ENCODE measurements at regions not wholly inside any gene's neighbourhood (a gene's known extent, or its start where the extent isn't known, plus 50 kb on each side); places are given as distances from the start of the nearest gene placed in this dataset.
A peak's percentile ranks its signal among the peaks of the same experiment; 100 is the strongest.

GRCh38 chr7:90111-91063, 102.0 kb upstream of the FAM20C start:
- Histone ChIP-seq H2AFZ (ENCODE audit: low read length) (no peak overlapping the region), H3K23ac (ENCODE audit: low read depth, low read length, poor library complexity) (no peak overlapping the region), H3K27me3 (ENCODE audit: control insufficient read depth in 3 of 3, insufficient read depth in 3 of 3, low read depth in 1 of 3, low read length in 3 of 3) (peaks cover 0 to 31% (median 6%) of the 10 kb centered on the region in 3 experiments), H3K27ac (replicated peaks; ENCODE audit: low read length) (no peak overlapping the region), H3K18ac (ENCODE audit: low read length) (peak overlapping the region; percentile 76), H2BK5ac (ENCODE audit: low read length) (no peak overlapping the region), H2BK15ac (ENCODE audit: low read length) (no peak overlapping the region), H2BK12ac (ENCODE audit: low read length) (peak overlapping the region; percentile 51), H4K8ac (ENCODE audit: low read depth, low read length) (no peak overlapping the region), H2BK120ac (ENCODE audit: low read depth, low read length) (no peak overlapping the region), H3K36me3 (replicated peaks in 1 of 2; ENCODE audit: control insufficient read depth in 2 of 2, insufficient read depth in 2 of 2, low read length in 2 of 2) (no peaks in the 10 kb centered on the region), H3K4ac (ENCODE audit: low read length) (no peak overlapping the region), H3K4me1 (ENCODE audit: control insufficient read depth in 2 of 2, insufficient read depth in 1 of 2, low read depth in 1 of 2, low read length in 2 of 2) (peaks cover 0 to 35% of the 10 kb centered on the region in 2 donors), H3K9ac (ENCODE audit: low read depth, low read length, poor library complexity) (no peak overlapping the region), H3K79me1 (ENCODE audit: low read depth, low read length) (no peaks in the 10 kb centered on the region), H3K4me3 (ENCODE audit: low read length in 2 of 2) (peak overlapping the region in 1 of 2 donors; percentile 9), H2AK5ac (ENCODE audit: low read depth, low read length) (peak overlapping the region; percentile 18), H3K14ac (ENCODE audit: low read length) (peak overlapping the region; percentile 11), H3K9me3 (replicated peaks in 1 of 2; ENCODE audit: control insufficient read depth in 2 of 2, insufficient read depth in 1 of 2, low read depth in 1 of 2, low read length in 2 of 2) (peaks cover 0 to 12% of the 10 kb centered on the region in 2 donors), H4K91ac (ENCODE audit: low read depth, low read length, poor library complexity) (peak overlapping the region; percentile 30), H3K4me2 (ENCODE audit: insufficient read depth, low read length, poor library complexity, severe bottlenecking) (no peak overlapping the region)
- no peak for DNase-seq (ENCODE audit: low spot score)
- no CpG with 5 or more reads among the region's 13 CpGs for WGBS, 2 donors (ENCODE audit: extremely low coverage in 2 of 2, insufficient read length in 2 of 2, insufficient replicate concordance in 1 of 2)

GRCh38 chr7:91396-92175, 100.8 kb upstream of the FAM20C start:
- no peak overlapping the region for H4K91ac ChIP-seq (ENCODE audit: low read depth, low read length, poor library complexity)
- peak overlapping the region; percentile 25 for H2BK12ac ChIP-seq (ENCODE audit: low read length)
- peak overlapping the region; percentile 96 for H3K18ac ChIP-seq (ENCODE audit: low read length)
- no peak overlapping the region for H2BK120ac ChIP-seq (ENCODE audit: low read depth, low read length)
- no peaks in the 10 kb centered on the region for H3K79me1 ChIP-seq (ENCODE audit: low read depth, low read length)
- H2AFZ ChIP-seq (ENCODE audit: low read length), result no peak overlapping the region
- peak overlapping the region; percentile 72 for H2AK5ac ChIP-seq (ENCODE audit: low read depth, low read length)
- no peak for DNase-seq (ENCODE audit: low spot score)
- H3K36me3 ChIP-seq (replicated peaks in 1 of 2; ENCODE audit: control insufficient read depth in 2 of 2, insufficient read depth in 2 of 2, low read length in 2 of 2), result no peaks in the 10 kb centered on the region
- no peak overlapping the region for H3K14ac ChIP-seq (ENCODE audit: low read length)
- no peak overlapping the region for H3K4me3 ChIP-seq (ENCODE audit: low read length in 2 of 2)
- H3K9ac ChIP-seq (ENCODE audit: low read depth, low read length, poor library complexity), result no peak overlapping the region
- H3K23ac ChIP-seq (ENCODE audit: low read depth, low read length, poor library complexity), result peak overlapping the region; percentile 70
- H3K27me3 ChIP-seq (ENCODE audit: control insufficient read depth in 3 of 3, insufficient read depth in 3 of 3, low read depth in 1 of 3, low read length in 3 of 3), result peaks cover 0 to 27% (median 6%) of the 10 kb centered on the region in 3 experiments
- no peak overlapping the region for H4K8ac ChIP-seq (ENCODE audit: low read depth, low read length)
- no CpG with 5 or more reads among the region's 18 CpGs for WGBS, 2 donors (ENCODE audit: extremely low coverage in 2 of 2, insufficient read length in 2 of 2, insufficient replicate concordance in 1 of 2)
- peaks cover 0 to 35% of the 10 kb centered on the region in 2 donors for H3K4me1 ChIP-seq (ENCODE audit: control insufficient read depth in 2 of 2, insufficient read depth in 1 of 2, low read depth in 1 of 2, low read length in 2 of 2)
- H2BK5ac ChIP-seq (ENCODE audit: low read length), result peak overlapping the region; percentile 25
- peak overlapping the region; percentile 84 for H3K27ac ChIP-seq (replicated peaks; ENCODE audit: low read length)
- H3K4me2 ChIP-seq (ENCODE audit: insufficient read depth, low read length, poor library complexity, severe bottlenecking), result no peak overlapping the region
- H3K4ac ChIP-seq (ENCODE audit: low read length), result no peak overlapping the region
- H2BK15ac ChIP-seq (ENCODE audit: low read length), result peak overlapping the region; percentile 17
- peaks cover 0 to 12% of the 10 kb centered on the region in 2 donors for H3K9me3 ChIP-seq (replicated peaks in 1 of 2; ENCODE audit: control insufficient read depth in 2 of 2, insufficient read depth in 1 of 2, low read depth in 1 of 2, low read length in 2 of 2)

- no peak overlapping the region for H3K9ac ChIP-seq (ENCODE audit: low read depth, low read length, poor library complexity)
- H2BK5ac ChIP-seq (ENCODE audit: low read length), result no peak overlapping the region
- no peak overlapping the region for H3K18ac ChIP-seq (ENCODE audit: low read length)
- H4K91ac ChIP-seq (ENCODE audit: low read depth, low read length, poor library complexity), result no peak overlapping the region
- H3K4ac ChIP-seq (ENCODE audit: low read length), result no peak overlapping the region
- H3K23ac ChIP-seq (ENCODE audit: low read depth, low read length, poor library complexity), result no peak overlapping the region
- peak overlapping the region; percentile 84 for H3K27ac ChIP-seq (replicated peaks; ENCODE audit: low read length)
- no CpG with 5 or more reads among the region's 6 CpGs for WGBS, 2 donors (ENCODE audit: extremely low coverage in 2 of 2, insufficient read length in 2 of 2, insufficient replicate concordance in 1 of 2)
- H2AFZ ChIP-seq (ENCODE audit: low read length), result no peak overlapping the region
- no peak overlapping the region for H2BK12ac ChIP-seq (ENCODE audit: low read length)
- H3K36me3 ChIP-seq (replicated peaks in 1 of 2; ENCODE audit: control insufficient read depth in 2 of 2, insufficient read depth in 2 of 2, low read length in 2 of 2), result no peaks in the 10 kb centered on the region
- H2BK15ac ChIP-seq (ENCODE audit: low read length), result no peak overlapping the region
- H2BK120ac ChIP-seq (ENCODE audit: low read depth, low read length), result no peak overlapping the region
- peaks cover 0 to 29% (median 6%) of the 10 kb centered on the region in 3 experiments for H3K27me3 ChIP-seq (ENCODE audit: control insufficient read depth in 3 of 3, insufficient read depth in 3 of 3, low read depth in 1 of 3, low read length in 3 of 3)
- DNase-seq (ENCODE audit: low spot score), result peak; percentile 72
- H3K4me3 ChIP-seq (ENCODE audit: low read length in 2 of 2), result no peak overlapping the region
- H2AK5ac ChIP-seq (ENCODE audit: low read depth, low read length), result no peak overlapping the region
- no peaks in the 10 kb centered on the region for H3K79me1 ChIP-seq (ENCODE audit: low read depth, low read length)
- no peak overlapping the region for H4K8ac ChIP-seq (ENCODE audit: low read depth, low read length)
- H3K4me2 ChIP-seq (ENCODE audit: insufficient read depth, low read length, poor library complexity, severe bottlenecking), result no peak overlapping the region
- H3K14ac ChIP-seq (ENCODE audit: low read length), result no peak overlapping the region
- H3K4me1 ChIP-seq (ENCODE audit: control insufficient read depth in 2 of 2, insufficient read depth in 1 of 2, low read depth in 1 of 2, low read length in 2 of 2), result peaks cover 0 to 35% of the 10 kb centered on the region in 2 donors
- H3K9me3 ChIP-seq (replicated peaks in 1 of 2; ENCODE audit: control insufficient read depth in 2 of 2, insufficient read depth in 1 of 2, low read depth in 1 of 2, low read length in 2 of 2), result peaks cover 0 to 12% of the 10 kb centered on the region in 2 donors
Measured at GRCh38 chr7:92231-92674, 100.1 kb upstream of the FAM20C start.

All from neuronal stem cell (in vitro differentiated cells).